HG03025 (cell line): ENCODE measurements at regions not wholly inside any gene's neighbourhood (a gene's known extent, or its start where the extent isn't known, plus 50 kb on each side); places are given as distances from the start of the nearest gene placed in this dataset.
"Not testable (repeated sequence)": the region's sequence is repeated elsewhere in the genome, so short reads cannot be mapped to it uniquely, and the experiment has no call there.

Source experiments
- ATAC-seq: cut with Tn5 transposase; IDR thresholded peaks from one replicate; pipeline ENCODE4 v1.9.1; 2021; ENCODE audit warnings: mild to moderate bottlenecking, moderate library complexity; ENCODE audit not compliant: unreplicated experiment, low FRiP score

DNA sequence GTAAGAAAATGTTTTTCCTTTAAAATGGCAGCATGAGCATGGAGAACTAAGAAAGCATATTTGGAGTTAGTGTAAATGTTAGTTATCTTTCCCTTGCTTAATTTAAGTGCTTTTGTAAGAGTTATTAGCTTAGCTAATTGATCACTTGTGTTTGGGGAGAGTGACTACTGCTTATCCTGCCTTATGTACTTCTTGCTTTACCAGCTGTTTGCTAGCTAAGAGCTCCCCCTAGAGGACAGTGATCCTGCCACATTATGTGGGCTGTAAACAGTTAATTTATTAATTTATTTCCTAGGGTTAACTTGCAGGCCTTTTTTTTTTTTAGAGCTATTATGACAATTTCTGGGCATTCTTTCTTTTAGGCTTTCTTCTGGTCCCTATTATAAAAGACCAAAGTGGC, 435.8 kb downstream of the MAGEB5 start:
- no peak for ATAC-seq

- no peak for ATAC-seq
Observed at GRCh38 chrX:26649534-26649933, 433.6 kb downstream of the MAGEB5 start.

DNA sequence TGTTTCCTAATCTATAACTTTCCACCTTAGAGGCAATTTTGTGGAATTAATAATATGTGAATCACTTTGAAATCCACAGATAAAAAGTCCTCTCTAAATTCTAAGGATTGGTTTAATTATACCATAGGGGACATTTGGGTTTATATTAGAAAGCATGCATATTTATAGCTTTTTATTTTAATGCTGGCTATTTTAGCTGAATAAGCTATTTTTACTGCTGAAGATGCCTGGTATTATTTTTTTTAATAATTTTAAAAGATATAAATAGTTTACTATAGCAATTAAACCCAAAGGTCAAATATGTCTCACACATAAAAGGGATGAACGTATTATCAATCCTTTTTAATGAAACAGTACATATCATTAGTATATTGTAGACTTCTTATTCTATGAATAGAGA, 415.4 kb downstream of the MAGEB5 start:
- no peak for ATAC-seq

- no peak for ATAC-seq
Observed at GRCh38 chrX:26613956-26614355, 398.0 kb downstream of the MAGEB5 start.

- no peak for ATAC-seq
Observed at GRCh38 chrX:26606971-26607370, 391.0 kb downstream of the MAGEB5 start.

DNA sequence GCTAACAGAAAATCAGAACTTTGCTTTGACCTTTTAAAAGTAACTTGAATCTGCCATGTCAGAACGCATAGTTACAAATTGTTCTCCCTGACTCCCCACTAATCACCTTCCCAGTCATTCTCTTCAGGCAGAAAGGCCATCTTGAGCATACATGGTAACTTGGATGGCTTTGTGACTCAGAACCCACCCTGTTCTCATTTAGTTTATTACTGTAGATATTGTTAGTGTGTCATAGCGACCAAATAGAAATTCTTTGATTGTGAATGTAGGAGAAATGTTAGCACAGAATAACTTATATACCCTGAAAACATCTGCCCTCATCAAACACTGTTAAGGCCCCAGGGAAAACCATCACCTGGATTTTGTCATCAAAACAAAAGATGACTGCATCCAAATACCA, 382.0 kb downstream of the MAGEB5 start:
- ATAC-seq = no peak

DNA sequence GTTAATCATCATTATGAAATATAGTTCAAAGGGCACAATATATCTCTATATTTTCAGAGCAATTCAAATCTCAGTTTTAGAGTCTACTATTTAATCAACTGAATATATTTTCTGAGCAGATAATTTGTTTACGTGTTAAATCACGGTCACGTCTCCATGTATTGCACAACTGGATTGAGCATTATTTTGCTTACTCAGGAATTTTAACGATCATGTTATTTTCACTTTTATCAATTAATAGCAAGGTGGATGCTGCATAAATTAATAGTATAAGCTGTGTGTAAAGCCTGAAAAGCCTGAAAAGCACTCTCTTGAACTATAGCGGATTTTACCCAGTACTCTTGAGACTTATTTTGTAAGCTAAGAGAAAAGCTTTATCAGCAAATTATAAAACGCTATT, 374.9 kb downstream of the MAGEB5 start:
- no peak for ATAC-seq

DNA sequence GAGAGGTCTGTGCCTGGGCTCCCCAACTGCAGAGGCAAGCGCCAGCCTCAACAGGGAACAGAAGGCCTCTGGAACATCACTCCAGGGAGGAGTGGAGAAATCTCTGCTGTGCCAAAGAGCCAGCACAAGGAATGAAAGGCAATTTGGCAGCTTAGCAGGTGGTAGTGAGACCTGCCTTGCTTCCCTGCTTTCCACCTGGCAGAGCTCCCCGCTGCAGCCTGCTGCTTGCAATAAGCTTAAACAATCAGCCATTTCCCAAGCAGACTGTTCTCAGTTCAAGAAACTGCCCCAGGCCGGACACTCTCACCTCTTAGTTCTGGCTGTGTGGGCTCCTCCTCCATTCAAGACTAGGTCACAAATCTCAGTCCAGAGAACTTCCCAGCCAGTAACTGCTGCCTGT, 370.6 kb downstream of the MAGEB5 start:
- no peak for ATAC-seq

- ATAC-seq = no peak
Observed at GRCh38 chrX:26581091-26581490, 365.1 kb downstream of the MAGEB5 start.

DNA sequence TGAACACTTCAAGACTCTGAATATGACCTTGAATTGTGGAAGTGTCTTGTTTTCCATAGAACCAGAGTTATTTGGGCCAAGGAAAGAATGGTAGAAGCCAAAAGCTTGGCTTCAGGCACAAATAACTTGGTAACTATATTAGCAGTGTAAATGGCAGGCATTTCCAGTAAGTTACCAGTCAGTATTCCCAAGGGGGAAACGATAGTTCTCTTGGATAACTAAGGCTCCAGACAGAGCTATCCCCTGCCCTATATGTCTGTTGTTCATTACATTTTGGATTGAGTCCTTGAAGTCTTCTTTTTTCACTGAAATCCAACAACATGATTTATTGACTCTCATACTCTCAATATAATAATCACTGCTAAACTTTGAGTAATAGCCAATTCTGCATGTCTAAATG, 364.1 kb downstream of the MAGEB5 start:
- ATAC-seq = no peak

- ATAC-seq = no peak
Observed at GRCh38 chrX:26574234-26574633, 358.3 kb downstream of the MAGEB5 start.

GRCh38 chrX:26562156-26562555, 346.2 kb downstream of the MAGEB5 start:
- no peak for ATAC-seq

DNA sequence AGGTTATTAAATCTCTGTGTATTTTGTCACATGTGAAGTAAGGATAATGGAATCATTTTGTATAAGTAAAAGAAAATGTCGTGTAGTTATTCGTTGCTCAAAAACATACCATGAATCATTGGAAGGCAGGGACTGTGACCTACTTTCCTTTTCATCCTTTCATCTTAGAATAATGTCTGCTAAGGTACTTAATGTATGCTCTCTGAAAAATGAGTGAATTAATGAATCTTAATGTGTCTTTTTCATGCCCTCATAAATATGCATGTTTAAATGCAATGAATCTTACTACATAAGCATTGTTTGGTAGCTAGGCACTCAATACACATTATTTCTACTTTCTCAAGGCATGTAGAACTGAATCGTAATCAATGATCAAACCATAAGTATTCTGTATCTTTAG, 343.9 kb downstream of the MAGEB5 start:
- ATAC-seq = no peak

DNA sequence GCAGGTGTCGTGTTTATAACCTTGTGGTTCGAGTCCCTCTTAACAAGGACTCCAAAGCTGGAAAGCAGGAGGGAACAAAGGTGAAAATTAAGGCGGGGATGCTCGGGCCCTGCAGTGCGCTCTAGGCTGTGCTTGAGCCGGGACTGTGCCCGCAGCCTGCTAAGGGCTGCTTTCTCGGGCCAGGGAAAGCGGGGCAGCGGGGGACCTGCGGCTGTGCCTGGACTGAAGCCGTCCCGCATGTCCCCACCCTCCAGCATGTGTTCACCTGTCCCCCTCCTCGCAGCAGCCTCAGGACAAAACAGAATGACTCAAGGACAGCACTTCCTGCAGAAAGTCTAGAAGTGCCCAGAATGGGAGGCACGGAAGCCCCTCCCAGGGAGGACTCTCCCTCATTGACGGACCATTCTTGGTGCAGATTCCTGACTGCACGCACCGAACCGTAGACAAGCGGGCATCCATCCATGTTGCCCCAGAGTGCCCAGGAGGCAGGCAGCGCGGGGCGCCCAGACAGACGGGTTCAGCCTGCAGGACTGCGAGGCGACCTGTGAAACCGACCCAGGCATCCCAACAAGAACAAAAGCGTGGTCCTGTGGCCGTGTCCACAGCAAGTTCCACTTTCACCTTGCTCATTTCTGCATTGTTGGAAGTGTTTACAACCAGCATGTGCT, 342.9 kb downstream of the MAGEB5 start:
- no peak for ATAC-seq

DNA sequence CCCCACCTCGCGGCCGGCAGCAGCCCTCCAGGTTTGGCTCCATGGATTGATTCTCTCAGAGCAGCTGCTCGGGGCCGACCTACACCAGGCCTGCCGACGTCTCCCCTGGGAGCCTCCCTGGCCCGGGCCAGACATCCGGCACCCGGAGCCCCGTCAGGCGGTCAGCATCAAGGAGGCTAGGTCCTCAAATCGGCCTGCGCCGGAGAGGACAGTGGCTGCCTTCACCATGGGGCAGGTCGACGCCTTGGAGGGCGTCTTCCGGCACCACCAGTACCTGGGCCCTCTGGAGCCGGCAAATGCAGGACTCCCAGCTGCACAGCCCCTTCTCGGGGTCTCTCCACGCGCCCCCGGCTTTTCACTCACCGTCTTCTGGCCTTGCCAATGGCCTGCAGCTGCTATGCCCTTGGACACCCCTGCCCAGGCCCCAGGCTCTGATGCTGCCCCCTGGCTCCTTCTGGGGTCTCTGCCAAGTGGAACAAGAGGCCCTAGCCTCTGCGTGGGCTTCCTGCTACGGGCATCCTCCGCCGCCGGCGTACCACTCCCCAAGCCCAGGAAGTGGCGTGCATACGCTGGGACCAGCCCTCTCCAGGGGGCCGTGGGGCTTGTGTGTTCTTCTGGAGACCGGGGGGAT, 341.8 kb downstream of the MAGEB5 start:
- ATAC-seq = no peak

DNA sequence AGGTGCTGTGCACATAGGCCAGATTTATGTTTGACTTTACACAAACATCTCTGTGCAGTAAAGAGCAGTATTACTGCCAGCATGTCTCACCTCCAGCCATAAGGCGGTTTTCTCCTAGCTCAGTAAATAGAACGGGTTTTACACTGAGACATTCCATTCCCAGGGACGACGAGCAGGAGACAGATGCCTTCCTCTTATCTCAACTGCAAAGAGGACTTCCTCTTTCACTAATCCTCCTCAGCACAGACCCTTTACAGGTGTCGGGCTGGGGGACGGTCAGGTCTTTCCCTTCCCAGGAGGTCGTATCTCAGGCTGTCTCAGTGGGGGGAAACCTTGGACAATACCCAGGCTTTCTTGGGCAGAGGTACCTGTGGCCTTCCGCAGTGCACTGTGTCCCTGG, 309.8 kb downstream of the MAGEB5 start:
- not testable (repeated sequence) for ATAC-seq

- no peak for ATAC-seq
Observed at GRCh38 chrX:26522501-26522900, 306.5 kb downstream of the MAGEB5 start.

DNA sequence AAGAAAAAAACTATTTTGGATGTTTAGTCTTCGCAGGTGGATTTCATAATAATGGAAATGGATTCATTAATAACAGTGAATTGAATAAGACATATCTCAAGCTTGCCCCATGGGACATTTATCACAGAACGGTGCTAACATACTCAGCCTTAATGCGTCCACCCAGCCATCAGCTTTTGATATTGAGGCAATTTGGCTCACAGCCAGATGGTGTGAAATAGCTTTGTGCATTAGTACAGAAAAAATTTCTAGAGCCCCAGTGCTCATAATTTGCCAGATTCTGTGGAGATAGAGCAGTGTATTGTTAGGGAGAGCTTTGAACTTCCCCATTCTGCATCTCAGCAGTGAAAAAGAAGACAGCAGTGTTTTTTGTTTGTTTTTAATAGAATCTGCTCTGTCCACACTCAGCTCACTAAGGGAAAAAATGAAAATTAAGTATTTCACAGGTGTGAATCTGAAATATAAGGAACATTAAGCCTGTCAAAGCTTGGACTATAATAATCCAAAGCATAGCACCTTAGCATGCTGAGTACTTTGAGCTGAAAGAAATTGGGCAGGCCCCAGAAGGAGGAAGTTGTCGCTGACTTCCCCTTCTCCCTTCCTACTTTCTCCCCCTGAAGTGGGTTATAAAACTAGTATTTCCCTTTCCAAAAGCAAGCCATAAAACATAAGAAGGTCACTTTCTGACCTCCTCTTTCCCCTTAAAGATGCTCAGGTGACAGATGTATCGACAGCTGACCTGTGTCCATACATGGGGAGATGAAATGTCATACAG, 295.8 kb downstream of the MAGEB5 start:
- no peak for ATAC-seq

DNA sequence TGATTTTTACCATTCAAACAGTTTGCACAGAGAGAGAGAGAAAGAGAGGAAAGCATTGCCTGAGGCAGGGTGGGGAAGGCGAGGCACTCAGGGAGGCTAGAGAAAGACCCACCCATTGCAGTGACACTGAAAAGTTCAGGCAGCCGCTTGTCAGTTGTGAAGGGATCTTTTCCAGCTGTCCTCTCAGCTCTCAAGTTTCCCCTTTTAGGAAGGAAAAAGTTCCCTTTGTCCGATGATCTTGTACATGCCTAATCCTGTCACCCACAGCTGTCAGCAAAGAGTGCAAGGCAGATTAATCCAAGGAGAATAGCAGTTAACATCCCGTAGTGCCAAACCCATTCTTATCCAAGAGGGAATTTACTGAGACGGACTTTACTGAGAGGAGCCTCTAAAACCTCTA, 255.0 kb downstream of the MAGEB5 start:
- no peak for ATAC-seq

DNA sequence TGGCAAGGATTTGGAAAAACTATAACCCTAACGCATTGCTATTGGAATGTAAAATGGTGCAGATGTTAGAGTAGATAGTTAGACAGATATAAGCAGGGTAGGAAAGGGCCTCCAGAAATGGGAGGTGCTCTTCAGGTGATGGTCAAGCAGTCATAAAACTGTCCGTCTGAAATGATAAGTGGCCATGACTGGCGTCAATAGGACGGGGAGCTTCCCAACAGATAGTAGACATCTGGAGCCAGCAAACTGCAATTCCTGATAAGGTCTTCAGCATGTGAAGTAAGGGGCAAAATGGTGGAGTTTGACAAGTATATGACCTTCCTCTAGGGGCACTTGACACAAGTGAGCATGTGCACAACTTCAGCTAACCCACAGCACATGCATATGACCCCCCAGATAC, 250.4 kb downstream of the MAGEB5 start:
- no peak for ATAC-seq

GRCh38 chrX:26445288-26445687, 229.3 kb downstream of the MAGEB5 start:
- no peak for ATAC-seq

DNA sequence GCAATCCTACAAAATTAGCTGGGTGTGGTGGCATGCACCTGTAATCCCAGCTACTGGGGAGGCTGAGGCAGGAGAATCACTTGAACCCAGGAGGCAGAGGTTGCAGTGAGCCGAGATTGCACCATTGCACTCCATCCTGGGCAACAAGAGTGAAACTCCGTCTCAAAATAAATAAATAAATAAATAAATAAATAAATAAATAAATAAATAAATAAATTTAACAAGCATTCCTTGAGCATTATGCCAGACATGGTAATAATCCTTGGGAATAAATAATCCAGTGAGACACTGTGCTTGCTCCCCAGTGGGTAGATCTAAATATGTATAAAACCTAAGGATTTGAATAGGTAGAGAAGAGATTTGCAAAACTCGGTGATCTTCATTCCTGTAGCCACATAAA, 228.4 kb downstream of the MAGEB5 start:
- not testable (repeated sequence) for ATAC-seq
